ENCODE measurements at regions not wholly inside any gene's neighbourhood (a gene's known extent, or its start where the extent isn't known, plus 50 kb on each side); places are given as distances from the start of the nearest gene placed in this dataset.

- ATAC-seq: no peak
- TF ChIP-seq, protein P1, sequence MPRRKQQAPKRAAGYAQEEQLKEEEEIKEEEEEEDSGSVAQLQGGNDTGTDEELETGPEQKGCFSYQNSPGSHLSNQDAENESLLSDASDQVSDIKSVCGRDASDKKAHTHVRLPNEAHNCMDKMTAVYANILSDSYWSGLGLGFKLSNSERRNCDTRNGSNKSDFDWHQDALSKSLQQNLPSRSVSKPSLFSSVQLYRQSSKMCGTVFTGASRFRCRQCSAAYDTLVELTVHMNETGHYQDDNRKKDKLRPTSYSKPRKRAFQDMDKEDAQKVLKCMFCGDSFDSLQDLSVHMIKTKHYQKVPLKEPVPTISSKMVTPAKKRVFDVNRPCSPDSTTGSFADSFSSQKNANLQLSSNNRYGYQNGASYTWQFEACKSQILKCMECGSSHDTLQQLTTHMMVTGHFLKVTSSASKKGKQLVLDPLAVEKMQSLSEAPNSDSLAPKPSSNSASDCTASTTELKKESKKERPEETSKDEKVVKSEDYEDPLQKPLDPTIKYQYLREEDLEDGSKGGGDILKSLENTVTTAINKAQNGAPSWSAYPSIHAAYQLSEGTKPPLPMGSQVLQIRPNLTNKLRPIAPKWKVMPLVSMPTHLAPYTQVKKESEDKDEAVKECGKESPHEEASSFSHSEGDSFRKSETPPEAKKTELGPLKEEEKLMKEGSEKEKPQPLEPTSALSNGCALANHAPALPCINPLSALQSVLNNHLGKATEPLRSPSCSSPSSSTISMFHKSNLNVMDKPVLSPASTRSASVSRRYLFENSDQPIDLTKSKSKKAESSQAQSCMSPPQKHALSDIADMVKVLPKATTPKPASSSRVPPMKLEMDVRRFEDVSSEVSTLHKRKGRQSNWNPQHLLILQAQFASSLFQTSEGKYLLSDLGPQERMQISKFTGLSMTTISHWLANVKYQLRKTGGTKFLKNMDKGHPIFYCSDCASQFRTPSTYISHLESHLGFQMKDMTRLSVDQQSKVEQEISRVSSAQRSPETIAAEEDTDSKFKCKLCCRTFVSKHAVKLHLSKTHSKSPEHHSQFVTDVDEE (CRISPR knock-in tag; IDR thresholded peaks at IDR 0.05): no peak
- TF ChIP-seq ZNF8 (CRISPR knock-in tag; IDR thresholded peaks at IDR 0.05) (no peak), SNAI2 (CRISPR knock-in tag; IDR thresholded peaks at IDR 0.05) (no peak), OSR1 (CRISPR knock-in tag; IDR thresholded peaks at IDR 0.05) (no peak), CSDC2 (CRISPR knock-in tag; IDR thresholded peaks at IDR 0.05) (no peak), BACH2 (CRISPR knock-in tag; IDR thresholded peaks at IDR 0.05; ENCODE audit: borderline replicate concordance) (no peak), TOX (CRISPR knock-in tag; IDR thresholded peaks at IDR 0.05; ENCODE audit: borderline replicate concordance) (no peak), ZNF70 (CRISPR knock-in tag; IDR thresholded peaks at IDR 0.05) (no peak), ZC3H10 (CRISPR knock-in tag; IDR thresholded peaks at IDR 0.05) (no peak), GLIS3 (CRISPR knock-in tag; IDR thresholded peaks at IDR 0.05) (no peak), ZFP30 (CRISPR knock-in tag; IDR thresholded peaks at IDR 0.05) (no peak)
- TF ChIP-seq, protein P2, sequence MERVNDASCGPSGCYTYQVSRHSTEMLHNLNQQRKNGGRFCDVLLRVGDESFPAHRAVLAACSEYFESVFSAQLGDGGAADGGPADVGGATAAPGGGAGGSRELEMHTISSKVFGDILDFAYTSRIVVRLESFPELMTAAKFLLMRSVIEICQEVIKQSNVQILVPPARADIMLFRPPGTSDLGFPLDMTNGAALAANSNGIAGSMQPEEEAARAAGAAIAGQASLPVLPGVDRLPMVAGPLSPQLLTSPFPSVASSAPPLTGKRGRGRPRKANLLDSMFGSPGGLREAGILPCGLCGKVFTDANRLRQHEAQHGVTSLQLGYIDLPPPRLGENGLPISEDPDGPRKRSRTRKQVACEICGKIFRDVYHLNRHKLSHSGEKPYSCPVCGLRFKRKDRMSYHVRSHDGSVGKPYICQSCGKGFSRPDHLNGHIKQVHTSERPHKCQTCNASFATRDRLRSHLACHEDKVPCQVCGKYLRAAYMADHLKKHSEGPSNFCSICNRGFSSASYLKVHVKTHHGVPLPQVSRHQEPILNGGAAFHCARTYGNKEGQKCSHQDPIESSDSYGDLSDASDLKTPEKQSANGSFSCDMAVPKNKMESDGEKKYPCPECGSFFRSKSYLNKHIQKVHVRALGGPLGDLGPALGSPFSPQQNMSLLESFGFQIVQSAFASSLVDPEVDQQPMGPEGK (CRISPR knock-in tag; IDR thresholded peaks at IDR 0.05; ENCODE audit: borderline replicate concordance): no peak
- TF ChIP-seq, protein P3, sequence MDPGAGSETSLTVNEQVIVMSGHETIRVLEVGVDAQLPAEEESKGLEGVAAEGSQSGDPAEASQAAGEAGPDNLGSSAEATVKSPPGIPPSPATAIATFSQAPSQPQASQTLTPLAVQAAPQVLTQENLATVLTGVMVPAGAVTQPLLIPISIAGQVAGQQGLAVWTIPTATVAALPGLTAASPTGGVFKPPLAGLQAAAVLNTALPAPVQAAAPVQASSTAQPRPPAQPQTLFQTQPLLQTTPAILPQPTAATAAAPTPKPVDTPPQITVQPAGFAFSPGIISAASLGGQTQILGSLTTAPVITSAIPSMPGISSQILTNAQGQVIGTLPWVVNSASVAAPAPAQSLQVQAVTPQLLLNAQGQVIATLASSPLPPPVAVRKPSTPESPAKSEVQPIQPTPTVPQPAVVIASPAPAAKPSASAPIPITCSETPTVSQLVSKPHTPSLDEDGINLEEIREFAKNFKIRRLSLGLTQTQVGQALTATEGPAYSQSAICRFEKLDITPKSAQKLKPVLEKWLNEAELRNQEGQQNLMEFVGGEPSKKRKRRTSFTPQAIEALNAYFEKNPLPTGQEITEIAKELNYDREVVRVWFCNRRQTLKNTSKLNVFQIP (CRISPR knock-in tag; IDR thresholded peaks at IDR 0.05; ENCODE audit: borderline replicate concordance, low read depth): no peak
Measured at GRCh38 chr6:99073223-99073622, 125.5 kb upstream of the FBXL4 start.

DNA sequence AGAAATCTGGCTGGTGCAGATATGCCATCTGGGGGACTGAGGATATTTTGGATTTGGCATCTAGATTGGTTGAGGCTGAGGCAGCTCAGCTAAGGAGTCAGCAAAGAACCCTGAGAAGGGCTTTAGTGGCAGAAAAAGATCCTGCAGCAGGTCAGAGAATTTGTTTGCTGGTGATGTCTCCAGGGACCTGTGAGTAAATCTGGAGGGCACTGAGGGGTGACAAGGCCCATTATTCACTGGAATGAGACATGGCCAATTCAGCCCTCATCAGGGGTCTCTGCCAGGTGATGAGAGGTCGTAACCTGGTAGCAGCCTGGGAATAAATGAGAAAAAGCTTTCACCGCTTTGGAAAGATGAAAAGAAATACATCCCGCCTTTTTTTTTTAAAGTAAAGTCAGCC lies 118.3 kb upstream of the FBXL4 start:
- TF ChIP-seq, protein P3 (CRISPR knock-in tag; IDR thresholded peaks at IDR 0.05; ENCODE audit: borderline replicate concordance, low read depth): no peak
- no peak for TF ChIP-seq GLIS3 (CRISPR knock-in tag; IDR thresholded peaks at IDR 0.05)
- no peak for TF ChIP-seq BACH2 (CRISPR knock-in tag; IDR thresholded peaks at IDR 0.05; ENCODE audit: borderline replicate concordance)
- TF ChIP-seq, protein P4, sequence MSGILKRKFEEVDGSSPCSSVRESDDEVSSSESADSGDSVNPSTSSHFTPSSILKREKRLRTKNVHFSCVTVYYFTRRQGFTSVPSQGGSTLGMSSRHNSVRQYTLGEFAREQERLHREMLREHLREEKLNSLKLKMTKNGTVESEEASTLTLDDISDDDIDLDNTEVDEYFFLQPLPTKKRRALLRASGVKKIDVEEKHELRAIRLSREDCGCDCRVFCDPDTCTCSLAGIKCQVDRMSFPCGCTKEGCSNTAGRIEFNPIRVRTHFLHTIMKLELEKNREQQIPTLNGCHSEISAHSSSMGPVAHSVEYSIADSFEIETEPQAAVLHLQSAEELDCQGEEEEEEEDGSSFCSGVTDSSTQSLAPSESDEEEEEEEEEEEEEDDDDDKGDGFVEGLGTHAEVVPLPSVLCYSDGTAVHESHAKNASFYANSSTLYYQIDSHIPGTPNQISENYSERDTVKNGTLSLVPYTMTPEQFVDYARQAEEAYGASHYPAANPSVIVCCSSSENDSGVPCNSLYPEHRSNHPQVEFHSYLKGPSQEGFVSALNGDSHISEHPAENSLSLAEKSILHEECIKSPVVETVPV (CRISPR knock-in tag; IDR thresholded peaks at IDR 0.05): no peak
- TF ChIP-seq ZNF565 (CRISPR knock-in tag; conservative IDR thresholded peaks at IDR 0.05; ENCODE audit: low read depth): no peak
- no peak for TF ChIP-seq ARNTL (CRISPR knock-in tag; IDR thresholded peaks at IDR 0.05; ENCODE audit: borderline replicate concordance, low read depth)
- no peak for TF ChIP-seq ZC3H10 (CRISPR knock-in tag; IDR thresholded peaks at IDR 0.05)
- TF ChIP-seq ZFP30 (CRISPR knock-in tag; IDR thresholded peaks at IDR 0.05): no peak
- no peak for TF ChIP-seq ZFP3 (CRISPR knock-in tag; IDR thresholded peaks at IDR 0.05)
- no peak for TF ChIP-seq TCF4 (CRISPR knock-in tag; IDR thresholded peaks at IDR 0.05; ENCODE audit: borderline replicate concordance)
- TF ChIP-seq ESRRG (CRISPR knock-in tag; IDR thresholded peaks at IDR 0.05): no peak
- TF ChIP-seq, protein P1 (CRISPR knock-in tag; IDR thresholded peaks at IDR 0.05): no peak
- no peak for TF ChIP-seq ZNF70 (CRISPR knock-in tag; IDR thresholded peaks at IDR 0.05)
- no peak for TF ChIP-seq ISL1 (CRISPR knock-in tag; IDR thresholded peaks at IDR 0.05)
- ATAC-seq: no peak

Data from SK-N-SH treated with all-trans-retinoic acid at 6 μM for 48 hours (cell line).